ENCODE measurements at regions not wholly inside any gene's neighbourhood (a gene's known extent, or its start where the extent isn't known, plus 50 kb on each side); places are given as distances from the start of the nearest gene placed in this dataset.

DNA sequence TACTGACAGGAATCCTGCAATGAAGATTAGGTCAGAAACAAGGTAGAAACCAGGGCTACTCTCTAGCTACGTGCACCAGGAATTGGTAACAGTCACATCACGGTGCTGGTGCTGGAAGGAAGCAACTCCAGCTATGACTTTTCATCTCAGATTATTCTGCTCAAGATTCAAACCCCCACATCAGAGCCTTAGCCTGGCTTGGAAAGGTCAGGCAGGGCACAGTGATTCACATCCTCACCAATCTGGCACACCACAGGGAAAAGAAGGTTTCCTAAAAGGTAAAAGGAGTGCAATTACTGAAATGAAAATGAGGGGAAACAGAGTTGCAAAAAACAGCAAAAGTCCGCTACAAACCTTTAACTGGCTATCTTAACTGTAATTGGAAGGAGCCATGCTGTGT lies 240.2 kb upstream of the NPSR1 start:
- no peaks in the 10 kb centered on the region for H3K36me3 Mint-ChIP-seq (ENCODE audit: low read depth, unreplicated experiment)
- H3K27ac Mint-ChIP-seq (ENCODE audit: unreplicated experiment) = no peak overlapping the region
- no peaks in the 10 kb centered on the region for H3K27me3 Mint-ChIP-seq (ENCODE audit: unreplicated experiment)
- no peak for DNase-seq (ENCODE audit: low spot score)
- no peaks in the 10 kb centered on the region for H3K4me1 Mint-ChIP-seq (ENCODE audit: unreplicated experiment)
- no peak overlapping the region for H3K4me3 Mint-ChIP-seq (ENCODE audit: unreplicated experiment)
- H3K9me3 Mint-ChIP-seq (ENCODE audit: unreplicated experiment) = no peaks in the 10 kb centered on the region
- TF ChIP-seq CTCF (IDR thresholded peaks at IDR 0.05; ENCODE audit: unreplicated experiment) = no peak

DNA sequence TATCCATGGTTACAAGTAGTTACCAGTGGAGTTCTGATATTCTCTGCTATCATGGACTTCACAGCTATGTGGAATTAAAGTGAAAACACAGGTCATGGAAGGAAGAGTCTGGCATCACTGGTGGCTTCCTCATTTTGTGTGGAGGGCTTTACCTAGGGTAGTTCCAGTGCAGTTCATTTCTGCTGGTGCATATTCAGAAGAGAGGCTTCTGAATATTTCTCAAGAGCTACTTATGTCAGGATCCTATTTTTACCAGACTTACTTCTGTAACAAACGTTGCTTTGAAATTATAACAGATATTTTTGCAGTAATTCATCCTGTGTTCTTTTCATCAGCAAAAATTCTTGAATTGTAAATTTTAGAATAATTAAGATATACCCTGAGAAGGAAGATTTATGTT lies 236.5 kb upstream of the NPSR1 start:
- Mint-ChIP-seq H3K27ac (ENCODE audit: unreplicated experiment) (no peak overlapping the region), H3K4me1 (ENCODE audit: unreplicated experiment) (no peaks in the 10 kb centered on the region), H3K27me3 (ENCODE audit: unreplicated experiment) (no peaks in the 10 kb centered on the region), H3K4me3 (ENCODE audit: unreplicated experiment) (no peak overlapping the region), H3K36me3 (ENCODE audit: low read depth, unreplicated experiment) (no peaks in the 10 kb centered on the region), H3K9me3 (ENCODE audit: unreplicated experiment) (no peaks in the 10 kb centered on the region)
- no peak for DNase-seq (ENCODE audit: low spot score)
- TF ChIP-seq CTCF (IDR thresholded peaks at IDR 0.05; ENCODE audit: unreplicated experiment) = no peak

DNA sequence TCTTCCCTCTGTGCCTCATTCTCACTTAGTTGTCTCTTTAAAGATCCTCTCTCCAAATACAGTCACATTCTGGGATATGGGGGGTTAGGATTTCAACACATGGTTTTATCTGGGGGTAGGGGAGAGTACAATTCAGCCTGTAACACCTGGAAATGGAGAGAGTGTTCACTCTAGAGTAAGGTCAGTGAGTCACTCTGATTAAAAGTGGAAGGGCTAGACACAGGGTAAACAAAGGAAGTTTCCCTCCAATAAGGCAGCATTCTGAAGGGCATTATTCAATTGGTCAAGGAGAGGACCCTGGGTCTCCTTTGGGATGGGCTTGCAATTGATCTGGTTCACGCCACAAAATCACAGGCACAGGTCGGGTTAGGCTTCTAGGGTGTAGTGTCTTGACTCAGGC lies 232.8 kb upstream of the NPSR1 start:
- no peak overlapping the region for H3K27ac Mint-ChIP-seq (ENCODE audit: unreplicated experiment)
- H3K4me3 Mint-ChIP-seq (ENCODE audit: unreplicated experiment) = no peak overlapping the region
- no peak for DNase-seq (ENCODE audit: low spot score)
- no peaks in the 10 kb centered on the region for H3K36me3 Mint-ChIP-seq (ENCODE audit: low read depth, unreplicated experiment)
- no peak for TF ChIP-seq CTCF (IDR thresholded peaks at IDR 0.05; ENCODE audit: unreplicated experiment)
- no peaks in the 10 kb centered on the region for H3K4me1 Mint-ChIP-seq (ENCODE audit: unreplicated experiment)
- H3K27me3 Mint-ChIP-seq (ENCODE audit: unreplicated experiment) = no peaks in the 10 kb centered on the region
- H3K9me3 Mint-ChIP-seq (ENCODE audit: unreplicated experiment) = no peaks in the 10 kb centered on the region

- DNase-seq (ENCODE audit: low spot score) = no peak
- no peaks in the 10 kb centered on the region for H3K36me3 Mint-ChIP-seq (ENCODE audit: low read depth, unreplicated experiment)
These were observed 232.2 kb upstream of the NPSR1 start for GRCh38 chr7:34425631-34426384.

More at GRCh38 chr7:34425631-34426384, 232.2 kb upstream of the NPSR1 start:
- Mint-ChIP-seq H3K4me3 (ENCODE audit: unreplicated experiment) (no peak overlapping the region), H3K4me1 (ENCODE audit: unreplicated experiment) (no peaks in the 10 kb centered on the region), H3K27ac (ENCODE audit: unreplicated experiment) (no peak overlapping the region), H3K27me3 (ENCODE audit: unreplicated experiment) (no peaks in the 10 kb centered on the region), H3K9me3 (ENCODE audit: unreplicated experiment) (peaks cover under 1% of the 10 kb centered on the region)
- no peak for TF ChIP-seq CTCF (IDR thresholded peaks at IDR 0.05; ENCODE audit: unreplicated experiment)

Measured in endothelial cell (in vitro differentiated cells).